Left lung (tissue), 4 donors: ENCODE measurements at regions not wholly inside any gene's neighbourhood (a gene's known extent, or its start where the extent isn't known, plus 50 kb on each side); places are given as distances from the start of the nearest gene placed in this dataset.

Experiments
- ATAC-seq: fragments of 200-7000 bp; cut with Tn5 transposase; one replicate; pipeline ENCODE4 v1.9.1; 2020; ENCODE audit warnings: moderate library complexity
- DNase-seq, 4 donors: peaks; one replicate each; pipeline ENCODE4 v3.0.0-alpha.2; 2013 to 2020
- H3K27ac ChIP-seq, 2 donors: fragments of 200-600 bp; sonication (generic) in 1 of 2; one replicate each; pipeline versions ENCODE4 v1.5.0 to v1.8.0; 2020 to 2021
- H3K27me3 ChIP-seq, 2 donors: fragments of 200-600 bp; sonication (generic) in 1 of 2; one replicate each; pipeline versions ENCODE4 v1.5.0 to v1.8.0; 2020 to 2021
- H3K36me3 ChIP-seq, 2 donors: fragments of 200-600 bp; sonication (generic) in 1 of 2; one replicate each; pipeline versions ENCODE4 v1.5.0 to v1.8.0; 2020 to 2021
- H3K4me1 ChIP-seq, 2 donors: fragments of 200-600 bp; one replicate each; pipeline ENCODE4 v1.8.0; 2021
- H3K4me3 ChIP-seq, 2 donors: fragments of 200-600 bp; sonication (generic) in 1 of 2; one replicate each; pipeline versions ENCODE4 v1.5.0 to v1.8.0; 2020 to 2021; ENCODE audit warnings: mild to moderate bottlenecking in 1 of 2
- H3K9me3 ChIP-seq, 2 donors: fragments of 200-600 bp; sonication (generic) in 1 of 2; one replicate each; pipeline versions ENCODE4 v1.5.0 to v1.8.0; 2020 to 2021
- CTCF ChIP-seq, 2 donors: fragments of 200-600 bp; sonication (generic) in 1 of 2; IDR thresholded peaks; one replicate each; pipeline versions ENCODE4 v1.5.0 to v1.8.0; 2021; ENCODE audit warnings: antibody characterized with exemption in 2 of 2
- intact Hi-C, 2 donors: fragments of 100-400 bp; cut with DNase I; formaldehyde crosslinking; loops; one replicate each; pipeline versions ENCODE4 v1.11.2 to v1.14.2; 2022
- donor health status: DM: no; HTN: yes; CAD: no.
- donor health status: DM: no; HTN: no; CAD: no.

- peaks cover 0 to 7% of the 10 kb centered on the region in 2 donors for H3K9me3 ChIP-seq
- no peaks in the 10 kb centered on the region for H3K36me3 ChIP-seq
- no peak for TF ChIP-seq CTCF (IDR thresholded peaks at IDR 0.05)
- H3K4me3 ChIP-seq: no peak overlapping the region
- intact Hi-C loops: no loop called here
- H3K27me3 ChIP-seq: no peaks in the 10 kb centered on the region
- DNase-seq: no peak
- no peak overlapping the region for H3K27ac ChIP-seq
- no peak for ATAC-seq
- no peaks in the 10 kb centered on the region for H3K4me1 ChIP-seq
These were observed 141.9 kb downstream of the BTG1 start for GRCh38 chr12:92003701-92004100.

GRCh38 chr12:92002673-92003382, 142.8 kb downstream of the BTG1 start:
- Histone ChIP-seq H3K4me3 (no peak overlapping the region), H3K9me3 (peaks cover 0 to 8% of the 10 kb centered on the region in 2 donors), H3K27me3 (no peaks in the 10 kb centered on the region), H3K4me1 (no peaks in the 10 kb centered on the region), H3K36me3 (no peaks in the 10 kb centered on the region), H3K27ac (no peak overlapping the region)
- ATAC-seq (peak; percentile 43), DNase-seq (peak in 1 of 4 donors; percentile 36)
- no peak for TF ChIP-seq CTCF (IDR thresholded peaks at IDR 0.05)
- intact Hi-C loops: no loop called here

- Histone ChIP-seq H3K27me3 (no peaks in the 10 kb centered on the region), H3K4me1 (no peaks in the 10 kb centered on the region), H3K27ac (no peak overlapping the region), H3K4me3 (no peak overlapping the region), H3K9me3 (peaks cover 0 to 8% of the 10 kb centered on the region in 2 donors), H3K36me3 (no peaks in the 10 kb centered on the region)
- TF ChIP-seq CTCF (IDR thresholded peaks at IDR 0.05): no peak
- intact Hi-C loops: no loop called here
- ATAC-seq: peak; percentile 21
- DNase-seq: no peak
These were observed 143.4 kb downstream of the BTG1 start for GRCh38 chr12:92002195-92002649.

- TF ChIP-seq CTCF (IDR thresholded peaks at IDR 0.05): no peak
- intact Hi-C loops: no loop called here
- Histone ChIP-seq H3K4me1 (no peaks in the 10 kb centered on the region), H3K27me3 (no peaks in the 10 kb centered on the region), H3K36me3 (no peaks in the 10 kb centered on the region), H3K4me3 (no peak overlapping the region), H3K27ac (no peak overlapping the region), H3K9me3 (peaks cover 0 to 8% of the 10 kb centered on the region in 2 donors)
- DNase-seq (no peak), ATAC-seq (no peak)
These were observed 145.0 kb downstream of the BTG1 start for GRCh38 chr12:92000597-92000996.

- ATAC-seq (no peak), DNase-seq (no peak)
- Histone ChIP-seq H3K4me3 (no peak overlapping the region), H3K27me3 (no peaks in the 10 kb centered on the region), H3K4me1 (no peaks in the 10 kb centered on the region), H3K9me3 (peaks cover 0 to 8% of the 10 kb centered on the region in 2 donors), H3K27ac (no peak overlapping the region), H3K36me3 (no peaks in the 10 kb centered on the region)
- TF ChIP-seq CTCF (IDR thresholded peaks at IDR 0.05): no peak
- intact Hi-C loops: no loop called here
These were observed 145.8 kb downstream of the BTG1 start for GRCh38 chr12:91999823-92000222.
